Naive thymus-derived CD8-positive, alpha-beta T cell (primary cell): ENCODE measurements at regions not wholly inside any gene's neighbourhood (a gene's known extent, or its start where the extent isn't known, plus 50 kb on each side); places are given as distances from the start of the nearest gene placed in this dataset.

Experiments
- ATAC-seq, 2 donors: fragments of 150-1000 bp; cut with Tn5 transposase in 1 of 2; sonication (Bioruptor Pico), chemical (Tn5 transposase) in 1 of 2; 1 replicate in 1 of 2; 2 replicates in 1 of 2; pipeline ENCODE4 v1.10.0; 2021; ENCODE audit warnings: mild to moderate bottlenecking in 2 of 2, moderate library complexity in 2 of 2
- POLR2A ChIA-PET: fragments of 350-600 bp; sonication (Branson Sonifier 250); formaldehyde crosslinking; loops from one replicate; lab custom pipeline; 2021; ENCODE audit warnings: antibody characterized with exemption; lab: Charles Lee
- DNase-seq, 10 donors: peaks; one replicate each; pipeline versions ENCODE4 v3.0.0 to v3.0.0-alpha.2; 2020 to 2022
- H3K27ac Mint-ChIP-seq, 10 donors: one replicate each; pipeline ENCODE4 v1.8.0; 2020 to 2022; ENCODE audit warnings: mild to moderate bottlenecking in 10 of 10, mixed read lengths in 10 of 10, moderate library complexity in 4 of 10, inconsistent platforms in 1 of 10
- H3K27me3 Mint-ChIP-seq, 5 donors: one replicate each; pipeline ENCODE4 v1.8.0; 2021 to 2022; ENCODE audit warnings: mixed read lengths in 5 of 5
- H3K36me3 Mint-ChIP-seq, 3 donors: one replicate each; pipeline ENCODE4 v1.8.0; 2020 to 2022; ENCODE audit warnings: mixed read lengths in 3 of 3, mild to moderate bottlenecking in 2 of 3, inconsistent platforms in 1 of 3
- H3K4me1 Mint-ChIP-seq, 4 donors: one replicate each; pipeline ENCODE4 v1.8.0; 2021 to 2022; ENCODE audit warnings: mixed read lengths in 4 of 4
- H3K4me3 Mint-ChIP-seq, 10 donors: one replicate each; pipeline ENCODE4 v1.8.0; 2020 to 2022; ENCODE audit warnings: mild to moderate bottlenecking in 10 of 10, mixed read lengths in 10 of 10, moderate library complexity in 6 of 10, inconsistent platforms in 1 of 10
- H3K9me3 Mint-ChIP-seq, 9 donors: one replicate each; pipeline ENCODE4 v1.8.0; 2020 to 2022; ENCODE audit warnings: mixed read lengths in 9 of 9, mild to moderate bottlenecking in 3 of 9, inconsistent platforms in 1 of 9, moderate library complexity in 1 of 9

DNA sequence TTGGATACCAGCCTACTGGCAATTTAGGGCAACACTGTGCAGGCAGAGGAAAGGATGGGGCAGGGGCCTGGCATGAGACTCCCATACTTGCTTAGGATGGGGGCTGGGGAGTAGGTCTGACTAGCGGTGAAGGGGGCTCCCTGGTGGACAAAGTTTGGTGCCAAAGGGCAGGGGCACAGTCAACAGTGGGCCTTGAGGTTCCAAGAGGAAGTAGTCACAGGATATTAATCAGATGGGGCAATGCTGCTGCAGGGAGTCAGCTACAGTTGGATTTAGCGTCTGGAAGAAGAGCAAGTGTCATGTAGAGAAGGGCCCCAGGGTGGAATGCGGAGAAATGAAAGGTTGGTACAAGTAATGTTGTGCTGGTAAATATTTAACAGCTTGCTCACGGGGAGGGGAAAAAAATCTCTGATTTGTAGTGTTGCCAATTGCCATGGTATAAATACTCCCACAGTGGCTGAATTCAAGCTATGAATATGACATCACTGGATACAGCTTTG, 139.4 kb downstream of the PJA1 start:
- no peaks in the 10 kb centered on the region for H3K4me1 Mint-ChIP-seq
- POLR2A ChIA-PET = no interaction called here

DNA sequence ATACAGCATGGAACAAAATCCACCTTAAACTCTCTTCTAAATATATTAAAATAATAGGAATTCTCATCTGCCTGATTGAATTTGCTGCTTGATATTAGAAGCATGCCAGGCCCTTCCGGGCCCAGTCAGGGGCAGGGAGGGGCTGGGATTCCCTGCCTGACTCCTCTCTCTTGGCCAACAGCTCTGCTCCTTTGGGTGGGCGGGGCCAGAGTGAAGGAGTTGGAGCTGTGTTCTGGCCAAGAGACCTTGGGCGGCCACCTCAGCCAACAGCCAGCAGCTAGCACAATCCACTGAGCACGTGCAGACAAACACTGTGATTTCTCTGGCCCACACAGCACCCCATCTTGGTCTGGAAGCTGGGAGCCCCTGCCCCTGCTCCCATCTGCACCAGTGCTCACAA, 140.3 kb downstream of the PJA1 start:
- no peaks in the 10 kb centered on the region for H3K9me3 Mint-ChIP-seq
- no peaks in the 10 kb centered on the region for H3K36me3 Mint-ChIP-seq
- DNase-seq = no peak
- no peak overlapping the region for H3K27ac Mint-ChIP-seq
- POLR2A ChIA-PET = no interaction called here
- no peaks in the 10 kb centered on the region for H3K27me3 Mint-ChIP-seq
- no peak overlapping the region for H3K4me3 Mint-ChIP-seq
- no peaks in the 10 kb centered on the region for H3K4me1 Mint-ChIP-seq
- ATAC-seq = no peak

More for the DNA sequence above, 139.4 kb downstream of the PJA1 start:
- ATAC-seq (no peak), DNase-seq (no peak)
- no peaks in the 10 kb centered on the region for H3K27me3 Mint-ChIP-seq
- no peaks in the 10 kb centered on the region for H3K9me3 Mint-ChIP-seq
- no peaks in the 10 kb centered on the region for H3K36me3 Mint-ChIP-seq
- H3K27ac Mint-ChIP-seq = no peak overlapping the region
- H3K4me3 Mint-ChIP-seq = no peak overlapping the region

GRCh38 chrX:69024161-69024736, 141.0 kb downstream of the PJA1 start:
- Mint-ChIP-seq H3K9me3 (no peaks in the 10 kb centered on the region), H3K4me3 (no peak overlapping the region), H3K36me3 (no peaks in the 10 kb centered on the region), H3K27ac (no peak overlapping the region), H3K27me3 (no peaks in the 10 kb centered on the region), H3K4me1 (peaks cover 0 to 2% (median 0%) of the 10 kb centered on the region in 4 donors)
- no peak for ATAC-seq
- DNase-seq = no peak
- POLR2A ChIA-PET = no interaction called here

GRCh38 chrX:69022430-69022829, 142.8 kb downstream of the PJA1 start:
- DNase-seq (no peak), ATAC-seq (no peak)
- Mint-ChIP-seq H3K4me1 (peaks cover 0 to 2% (median 0%) of the 10 kb centered on the region in 4 donors), H3K27me3 (no peaks in the 10 kb centered on the region), H3K4me3 (no peak overlapping the region), H3K36me3 (no peaks in the 10 kb centered on the region), H3K27ac (no peak overlapping the region), H3K9me3 (no peaks in the 10 kb centered on the region)
- POLR2A ChIA-PET = no interaction called here

DNA sequence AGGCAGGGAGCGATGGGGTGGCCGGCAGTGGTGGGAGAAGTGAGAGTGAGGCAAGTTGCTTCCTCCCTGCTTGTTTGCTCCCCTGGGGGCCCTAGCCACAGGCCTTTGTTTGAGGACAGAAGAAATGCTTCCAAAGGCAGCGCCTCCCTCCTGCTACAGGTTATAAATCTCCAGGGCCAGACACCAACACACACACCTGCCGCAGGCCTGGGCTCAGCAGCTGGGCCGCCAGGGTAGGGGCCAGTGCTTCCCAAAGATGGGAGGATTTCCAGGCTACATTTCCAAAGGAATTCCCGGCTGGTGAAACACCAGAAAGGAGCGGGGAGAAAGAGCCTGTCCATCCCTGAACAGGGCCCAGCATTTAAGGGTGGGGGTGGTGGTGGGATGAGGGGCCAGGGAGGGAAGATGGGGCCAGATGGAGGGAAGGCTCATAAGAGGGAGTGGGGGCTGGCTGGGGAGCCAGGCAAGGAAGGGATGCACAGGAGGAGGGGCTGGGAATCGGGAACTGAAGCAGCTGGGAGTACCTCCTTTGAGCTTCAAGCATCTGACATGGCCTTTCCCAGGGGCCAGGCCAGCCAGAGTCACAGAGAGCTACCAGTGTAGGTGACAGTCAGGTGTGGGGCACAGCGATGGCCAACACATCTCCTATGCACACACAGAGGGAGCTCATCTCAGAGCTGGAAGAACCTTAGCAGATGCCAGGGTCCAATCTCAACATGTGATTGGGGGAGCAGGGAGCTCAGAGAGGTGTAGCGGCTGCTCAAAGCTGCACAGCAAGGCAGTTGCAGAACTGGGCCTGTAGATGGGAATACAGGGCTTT, 143.9 kb downstream of the PJA1 start:
- POLR2A ChIA-PET = no interaction called here
- no peak overlapping the region for H3K4me3 Mint-ChIP-seq
- ATAC-seq = no peak
- no peaks in the 10 kb centered on the region for H3K36me3 Mint-ChIP-seq
- no peaks in the 10 kb centered on the region for H3K27me3 Mint-ChIP-seq
- peaks cover 0 to 2% (median 0%) of the 10 kb centered on the region in 4 donors for H3K4me1 Mint-ChIP-seq
- H3K27ac Mint-ChIP-seq = no peak overlapping the region
- no peaks in the 10 kb centered on the region for H3K9me3 Mint-ChIP-seq
- DNase-seq = no peak

DNA sequence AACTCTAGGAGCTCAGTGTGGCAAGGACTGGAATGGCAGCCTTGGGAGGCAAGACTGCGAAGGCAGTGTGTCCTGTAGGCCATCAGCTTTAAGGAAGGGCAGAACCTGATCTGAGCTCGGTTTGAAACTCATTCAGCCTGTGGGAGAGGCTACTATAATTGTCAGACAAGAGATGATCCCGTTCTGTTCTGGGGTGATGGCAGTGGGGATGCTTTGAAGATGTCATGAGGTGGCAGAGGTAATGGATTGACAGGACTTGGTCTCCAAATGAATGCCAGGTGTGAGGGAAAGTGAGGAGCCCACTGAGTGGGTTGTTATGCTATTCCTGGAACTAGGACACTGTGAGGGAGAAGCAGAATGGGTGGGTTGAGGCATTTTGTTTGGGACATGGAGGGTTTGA, 144.9 kb downstream of the PJA1 start:
- H3K36me3 Mint-ChIP-seq = no peaks in the 10 kb centered on the region

GRCh38 chrX:69019073-69019890, 146.0 kb downstream of the PJA1 start:
- Mint-ChIP-seq H3K27ac (no peak overlapping the region), H3K4me1 (peaks cover 0 to 2% (median 0%) of the 10 kb centered on the region in 4 donors), H3K4me3 (no peak overlapping the region), H3K36me3 (no peaks in the 10 kb centered on the region), H3K9me3 (no peaks in the 10 kb centered on the region), H3K27me3 (no peaks in the 10 kb centered on the region)
- no peak for DNase-seq
- no peak for ATAC-seq
- POLR2A ChIA-PET = no interaction called here

More for the DNA sequence above, 144.9 kb downstream of the PJA1 start:
- DNase-seq (no peak), ATAC-seq (no peak)
- H3K27me3 Mint-ChIP-seq = no peaks in the 10 kb centered on the region
- POLR2A ChIA-PET = no interaction called here
- H3K27ac Mint-ChIP-seq = no peak overlapping the region
- H3K9me3 Mint-ChIP-seq = no peaks in the 10 kb centered on the region
- H3K4me1 Mint-ChIP-seq = peaks cover 0 to 2% (median 0%) of the 10 kb centered on the region in 4 donors
- H3K4me3 Mint-ChIP-seq = no peak overlapping the region

- Mint-ChIP-seq H3K27ac (no peak overlapping the region), H3K36me3 (no peaks in the 10 kb centered on the region), H3K4me1 (peaks cover 0 to 2% (median 0%) of the 10 kb centered on the region in 4 donors), H3K4me3 (no peak overlapping the region), H3K27me3 (no peaks in the 10 kb centered on the region), H3K9me3 (no peaks in the 10 kb centered on the region)
- DNase-seq (no peak), ATAC-seq (no peak)
- POLR2A ChIA-PET = no interaction called here
These were observed 146.7 kb downstream of the PJA1 start for GRCh38 chrX:69018416-69019072.

- Mint-ChIP-seq H3K27ac (no peak overlapping the region), H3K4me1 (peaks cover 0 to 2% (median 0%) of the 10 kb centered on the region in 4 donors), H3K36me3 (no peaks in the 10 kb centered on the region), H3K4me3 (no peak overlapping the region), H3K9me3 (no peaks in the 10 kb centered on the region), H3K27me3 (peaks cover 0 to 3% (median 0%) of the 10 kb centered on the region in 5 donors)
- ATAC-seq (no peak), DNase-seq (no peak)
- POLR2A ChIA-PET = no interaction called here
These were observed 148.8 kb downstream of the PJA1 start for GRCh38 chrX:69016293-69016941.

- Mint-ChIP-seq H3K4me1 (peaks cover 0 to 2% (median 0%) of the 10 kb centered on the region in 4 donors), H3K27ac (peak overlapping the region in 1 of 10 donors; percentile 25), H3K4me3 (no peak overlapping the region), H3K9me3 (peaks cover 0 to 4% (median 0%) of the 10 kb centered on the region in 9 donors), H3K36me3 (no peaks in the 10 kb centered on the region), H3K27me3 (peaks cover 0 to 6% (median 0%) of the 10 kb centered on the region in 5 donors)
- POLR2A ChIA-PET = no interaction called here
- ATAC-seq (no peak), DNase-seq (no peak)
These were observed 149.5 kb downstream of the PJA1 start for GRCh38 chrX:69015564-69016292.

DNA sequence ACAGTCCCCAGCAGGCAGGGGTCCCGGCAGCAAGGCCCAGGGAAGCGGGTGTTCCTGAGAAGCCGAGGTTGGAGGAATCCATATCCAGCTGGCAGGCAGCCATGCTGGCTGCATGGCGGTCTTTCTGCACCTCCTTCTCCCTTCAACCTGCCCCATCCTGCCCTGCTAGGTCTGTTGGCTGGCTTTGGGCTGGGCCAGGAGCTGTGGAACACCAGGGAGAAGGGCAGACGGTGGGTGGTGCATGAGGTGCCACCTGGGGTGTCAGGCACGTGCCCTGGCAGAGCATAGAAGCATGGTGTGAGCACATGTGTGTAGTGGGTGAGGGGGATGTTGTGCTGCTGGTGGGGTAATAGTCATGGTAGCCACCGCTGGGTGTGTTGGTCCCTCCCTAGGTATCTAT, 150.1 kb downstream of the PJA1 start:
- Mint-ChIP-seq H3K4me1 (peaks cover 0 to 2% (median 0%) of the 10 kb centered on the region in 4 donors), H3K27ac (no peak overlapping the region), H3K9me3 (peaks cover 0 to 4% (median 0%) of the 10 kb centered on the region in 9 donors), H3K27me3 (peaks cover 0 to 6% (median 0%) of the 10 kb centered on the region in 5 donors), H3K4me3 (no peak overlapping the region), H3K36me3 (no peaks in the 10 kb centered on the region)
- ATAC-seq = no peak
- POLR2A ChIA-PET = no interaction called here
- no peak for DNase-seq
